GM12865 (cell line): ENCODE measurements at regions not wholly inside any gene's neighbourhood (a gene's known extent, or its start where the extent isn't known, plus 50 kb on each side); places are given as distances from the start of the nearest gene placed in this dataset.

Experiments
- DNase-seq: peaks from one replicate; pipeline ENCODE4 v3.0.0; 2010; ENCODE audit warnings: low read depth
- H3K4me3 ChIP-seq: 2 replicates; pipeline ENCODE4 v1.5.1; 2011; ENCODE audit warnings: mild to moderate bottlenecking, low read depth, low read length, control low read depth
- TF ChIP-seq, protein P1 (sequence below): IDR thresholded peaks from 2 replicates; pipeline ENCODE4 v1.5.1; 2011; ENCODE audit warnings: low read length, control low read depth, low read depth, inconsistent platforms; ENCODE audit not compliant: insufficient read depth; ENCODE audit errors: missing control alignments

DNA sequence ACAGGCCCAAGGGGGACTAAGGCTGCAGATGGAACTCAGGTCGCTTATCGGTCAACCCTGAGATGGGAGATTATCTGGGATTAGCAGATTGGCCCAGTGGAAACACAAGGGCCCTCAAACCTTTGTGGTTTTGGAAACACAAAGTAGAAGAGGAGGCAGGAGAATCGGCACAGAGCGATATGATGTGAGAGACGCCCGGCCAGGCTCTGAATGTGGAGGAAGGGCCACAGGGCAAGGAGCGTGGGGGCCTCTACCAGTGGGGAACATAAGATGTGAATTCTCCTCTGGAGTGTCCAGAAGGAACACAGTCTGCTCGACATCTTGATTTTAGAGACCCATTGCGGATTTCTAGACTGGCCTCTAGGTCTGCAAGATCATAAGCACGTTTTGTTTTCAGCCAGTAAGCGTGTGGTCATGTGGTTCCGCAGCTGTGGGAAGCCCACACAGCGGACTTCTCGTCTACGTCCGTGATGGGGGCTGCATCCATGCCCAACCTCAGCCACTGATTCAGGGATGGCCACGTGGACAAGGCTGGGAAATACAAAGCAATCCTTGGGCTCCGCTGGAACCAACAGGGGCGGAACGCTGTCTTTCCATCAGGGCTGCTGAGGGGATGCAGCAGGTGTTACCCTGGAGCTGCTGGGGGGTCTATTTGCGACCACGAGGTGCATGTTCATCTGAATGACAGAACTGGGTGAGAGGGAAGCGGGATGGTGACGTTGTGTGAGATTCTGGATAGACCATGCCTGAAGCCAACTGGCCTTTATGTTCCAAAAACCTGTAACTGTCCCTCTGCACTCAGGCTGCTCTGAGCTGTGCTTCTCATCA lies 127.6 kb upstream of the PMEPA1 start:
- no peak overlapping the region for H3K4me3 ChIP-seq
- DNase-seq = no peak
- TF ChIP-seq, protein P1, sequence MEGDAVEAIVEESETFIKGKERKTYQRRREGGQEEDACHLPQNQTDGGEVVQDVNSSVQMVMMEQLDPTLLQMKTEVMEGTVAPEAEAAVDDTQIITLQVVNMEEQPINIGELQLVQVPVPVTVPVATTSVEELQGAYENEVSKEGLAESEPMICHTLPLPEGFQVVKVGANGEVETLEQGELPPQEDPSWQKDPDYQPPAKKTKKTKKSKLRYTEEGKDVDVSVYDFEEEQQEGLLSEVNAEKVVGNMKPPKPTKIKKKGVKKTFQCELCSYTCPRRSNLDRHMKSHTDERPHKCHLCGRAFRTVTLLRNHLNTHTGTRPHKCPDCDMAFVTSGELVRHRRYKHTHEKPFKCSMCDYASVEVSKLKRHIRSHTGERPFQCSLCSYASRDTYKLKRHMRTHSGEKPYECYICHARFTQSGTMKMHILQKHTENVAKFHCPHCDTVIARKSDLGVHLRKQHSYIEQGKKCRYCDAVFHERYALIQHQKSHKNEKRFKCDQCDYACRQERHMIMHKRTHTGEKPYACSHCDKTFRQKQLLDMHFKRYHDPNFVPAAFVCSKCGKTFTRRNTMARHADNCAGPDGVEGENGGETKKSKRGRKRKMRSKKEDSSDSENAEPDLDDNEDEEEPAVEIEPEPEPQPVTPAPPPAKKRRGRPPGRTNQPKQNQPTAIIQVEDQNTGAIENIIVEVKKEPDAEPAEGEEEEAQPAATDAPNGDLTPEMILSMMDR = no peak

DNA sequence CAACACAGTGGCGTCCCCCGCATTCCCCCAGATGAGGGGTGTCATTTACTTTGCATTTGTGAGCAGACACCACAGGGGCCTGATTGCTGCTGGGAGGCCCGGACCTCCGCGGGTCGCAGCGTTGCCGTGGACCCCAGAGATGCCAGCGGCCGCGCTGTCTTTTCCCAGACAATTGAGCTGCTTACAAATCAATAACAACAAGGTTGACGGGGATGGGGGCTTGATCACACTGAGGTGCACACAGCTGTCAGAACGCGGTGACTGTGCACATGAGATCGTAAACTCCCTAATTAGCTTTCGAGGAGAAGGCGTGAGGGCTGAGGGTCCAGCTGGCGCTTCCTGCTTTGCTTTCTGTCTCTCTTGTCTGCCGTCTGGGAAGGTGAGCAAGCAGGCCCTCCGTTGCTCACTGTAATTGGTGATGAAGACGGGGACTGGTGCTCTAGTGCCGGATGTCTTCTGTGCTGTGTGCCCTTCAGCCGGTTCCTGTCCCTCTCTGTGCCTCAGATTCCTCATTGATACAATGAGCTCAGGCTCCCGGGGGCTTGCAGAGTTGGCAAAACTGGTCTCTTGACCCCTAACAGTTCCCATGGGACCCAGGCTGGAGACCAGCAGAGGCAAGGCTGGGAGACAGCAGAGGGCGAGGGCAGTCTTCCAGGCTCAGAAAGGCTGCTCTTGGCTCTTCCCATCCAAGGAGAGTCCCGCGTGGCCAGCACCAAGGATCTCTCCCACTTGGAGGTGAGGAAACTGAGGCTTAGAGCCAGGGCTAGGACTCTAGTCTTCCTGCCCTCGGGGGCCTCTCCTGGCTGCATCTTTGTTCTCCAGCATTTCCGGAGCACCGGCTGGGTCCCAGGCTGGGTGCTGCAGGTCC lies 126.0 kb upstream of the PMEPA1 start:
- TF ChIP-seq, protein P1 = no peak
- no peak overlapping the region for H3K4me3 ChIP-seq
- DNase-seq = no peak

DNA sequence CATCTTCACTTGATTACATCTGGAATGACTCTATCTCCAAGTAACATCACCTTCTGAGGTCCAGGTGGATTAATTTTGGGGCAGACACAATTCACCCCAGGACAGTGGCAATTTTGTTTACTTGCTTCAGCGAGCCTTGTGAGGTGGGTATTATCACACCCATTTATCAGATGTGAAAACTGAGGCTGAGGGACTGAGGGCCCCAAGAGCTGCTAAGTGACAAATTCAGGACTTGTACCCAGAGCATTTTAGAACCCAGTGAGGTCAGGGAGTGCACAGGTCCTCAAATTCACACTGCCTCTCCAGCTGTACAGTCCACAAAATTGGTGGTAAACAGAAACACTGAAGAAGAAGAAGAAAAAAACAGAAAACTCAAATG lies 125.2 kb upstream of the PMEPA1 start:
- TF ChIP-seq, protein P1 = no peak
- no peak for DNase-seq
- H3K4me3 ChIP-seq = no peak overlapping the region

- no peak overlapping the region for H3K4me3 ChIP-seq
- TF ChIP-seq, protein P1 = no peak
- DNase-seq = no peak
Measured at GRCh38 chr20:57834306-57835073, 124.7 kb upstream of the PMEPA1 start.

DNA sequence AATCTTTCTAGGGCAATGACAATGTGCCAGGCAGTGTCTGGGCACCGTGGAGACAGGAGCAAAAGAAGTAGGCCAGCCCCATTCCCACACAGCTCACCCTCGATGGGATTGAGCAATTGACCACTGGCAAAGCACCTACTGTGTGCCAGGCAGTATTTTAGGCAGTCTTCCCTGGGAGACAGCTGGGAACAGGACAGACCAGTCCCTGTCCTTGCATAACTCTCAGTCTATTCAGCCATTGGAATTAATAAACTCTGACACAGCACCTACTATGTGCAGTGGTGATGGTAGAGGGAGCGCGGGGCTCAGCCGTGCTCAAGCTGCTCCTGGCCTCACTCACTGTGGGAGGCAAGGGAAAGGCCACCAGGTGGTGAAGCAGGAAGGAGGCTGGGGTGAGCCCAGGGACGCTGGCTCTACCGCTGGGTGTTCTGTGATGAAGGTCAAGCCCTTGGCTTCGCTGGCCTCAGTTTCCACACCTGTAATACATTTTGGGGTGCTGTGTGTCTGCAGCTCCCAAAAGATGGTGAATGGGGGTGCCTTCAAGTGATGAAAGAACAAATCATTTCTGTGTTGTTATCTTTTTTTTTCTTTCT lies 122.3 kb upstream of the PMEPA1 start:
- no peak overlapping the region for H3K4me3 ChIP-seq
- TF ChIP-seq, protein P1 = no peak
- no peak for DNase-seq

GRCh38 chr20:57831326-57831992 lies 121.6 kb upstream of the PMEPA1 start:
- TF ChIP-seq, protein P1 = no peak
- H3K4me3 ChIP-seq = no peak overlapping the region
- DNase-seq = no peak
